Mesodermal cell (in vitro differentiated cells): ENCODE measurements at regions not wholly inside any gene's neighbourhood (a gene's known extent, or its start where the extent isn't known, plus 50 kb on each side); places are given as distances from the start of the nearest gene placed in this dataset.

Experiments used
- H3K27ac ChIP-seq: 2 replicates; pipeline ENCODE4 v1.7.0; 2013; ENCODE audit warnings: mild to moderate bottlenecking, low read depth, low read length, moderate library complexity; ENCODE audit not compliant: severe bottlenecking
- H3K36me3 ChIP-seq: 2 replicates; pipeline ENCODE4 v1.7.1; 2013; ENCODE audit warnings: mild to moderate bottlenecking, low read length, moderate library complexity; ENCODE audit not compliant: control insufficient read depth, insufficient read depth
- H3K4me1 ChIP-seq: one replicate; pipeline ENCODE4 v1.7.1; 2013; ENCODE audit warnings: mild to moderate bottlenecking, low read length; ENCODE audit not compliant: insufficient read depth, control insufficient read depth, poor library complexity, severe bottlenecking
- H3K4me3 ChIP-seq: 2 replicates; pipeline ENCODE4 v1.7.0; 2013; ENCODE audit warnings: low read length, control low read depth, mild to moderate bottlenecking; ENCODE audit not compliant: insufficient read depth, poor library complexity, severe bottlenecking; ENCODE audit errors: extremely low read depth
- H3K9me3 ChIP-seq: 2 replicates; pipeline ENCODE4 v1.7.1; 2013; ENCODE audit warnings: mild to moderate bottlenecking, low read length, moderate library complexity; ENCODE audit not compliant: control insufficient read depth
- WGBS, 2 experiments: methylation state at CpG; one replicate each; pipeline ENCODE4 v1.1.5; 2013; ENCODE audit warnings: missing lambda C conversion rate in 2 of 2; ENCODE audit not compliant: insufficient coverage in 2 of 2; 5-methylcytosine and 5-hydroxymethylcytosine counted together

DNA sequence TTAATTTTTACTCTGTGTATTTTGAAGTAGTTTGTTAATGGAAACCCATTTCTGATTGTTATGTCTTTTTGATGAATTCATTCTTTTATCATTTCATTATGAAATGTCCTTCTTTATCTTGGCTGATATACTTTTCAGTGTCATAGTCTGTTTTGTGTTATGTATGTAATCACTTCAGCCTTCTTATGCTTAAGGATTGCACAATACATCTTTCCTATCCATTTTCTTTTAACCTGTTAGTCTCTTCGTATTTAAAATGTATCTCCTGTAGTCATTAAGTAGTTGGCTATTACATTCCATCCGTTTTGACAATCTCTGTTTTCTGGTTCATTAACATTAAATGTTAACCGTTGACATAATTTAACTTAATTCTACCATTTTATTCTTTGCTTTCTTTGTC is 344.6 kb upstream of the CTNND2 start:
- Histone ChIP-seq H3K9me3 (no peaks in the 10 kb centered on the region), H3K4me1 (no peaks in the 10 kb centered on the region), H3K36me3 (no peaks in the 10 kb centered on the region), H3K27ac (no peak overlapping the region), H3K4me3 (no peak overlapping the region)
- WGBS, 2 experiments: 67% methylated on average over 1 of the region's 3 CpGs; no CpG with 5 or more reads in 1 of the 2 experiments

DNA sequence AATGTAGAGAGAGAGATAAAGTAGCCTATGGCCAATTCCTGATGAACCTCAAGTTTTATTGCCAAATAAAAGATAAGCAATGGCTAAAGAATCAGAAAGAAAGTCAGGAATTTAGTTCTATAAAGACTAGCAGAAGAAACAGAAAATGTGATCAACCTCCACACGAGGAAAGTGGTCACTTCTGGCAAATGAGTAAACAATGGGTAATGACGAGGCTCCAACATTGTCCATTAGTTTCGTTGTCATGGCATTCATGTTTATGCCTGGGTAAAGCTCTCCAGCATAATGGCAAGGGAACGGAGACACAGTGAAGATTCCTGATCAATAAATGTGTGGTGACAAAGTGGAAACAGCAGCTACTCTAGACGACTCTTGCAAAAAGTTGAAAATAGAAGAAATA is 341.8 kb upstream of the CTNND2 start:
- H3K4me3 ChIP-seq: no peak overlapping the region
- H3K9me3 ChIP-seq: no peaks in the 10 kb centered on the region
- H3K4me1 ChIP-seq: no peaks in the 10 kb centered on the region
- WGBS, 2 experiments: 88 to 94% methylated on average over 4 to 5 of the region's 5 CpGs
- H3K27ac ChIP-seq: no peak overlapping the region
- no peaks in the 10 kb centered on the region for H3K36me3 ChIP-seq

DNA sequence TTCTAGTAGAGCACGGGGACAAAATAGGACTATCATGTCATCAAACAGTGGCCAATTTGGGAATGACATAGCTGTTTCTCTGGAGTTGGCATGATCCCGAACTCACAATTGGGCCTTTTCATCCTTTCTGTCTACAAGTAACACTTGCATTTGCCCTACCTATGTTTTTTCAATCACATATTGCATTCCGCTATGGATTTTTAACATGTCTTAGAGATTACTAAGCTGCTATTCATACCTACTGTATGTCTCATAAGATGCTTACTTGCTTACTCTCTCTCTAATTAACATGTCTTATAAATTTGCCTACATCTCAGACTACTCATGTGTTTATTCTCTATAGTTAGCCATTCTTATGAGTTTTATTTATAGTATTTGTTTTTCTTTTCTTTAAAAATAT is 341.2 kb upstream of the CTNND2 start:
- 76 to 78% methylated on average over 2 to 3 of the region's 3 CpGs for WGBS, 2 experiments

DNA sequence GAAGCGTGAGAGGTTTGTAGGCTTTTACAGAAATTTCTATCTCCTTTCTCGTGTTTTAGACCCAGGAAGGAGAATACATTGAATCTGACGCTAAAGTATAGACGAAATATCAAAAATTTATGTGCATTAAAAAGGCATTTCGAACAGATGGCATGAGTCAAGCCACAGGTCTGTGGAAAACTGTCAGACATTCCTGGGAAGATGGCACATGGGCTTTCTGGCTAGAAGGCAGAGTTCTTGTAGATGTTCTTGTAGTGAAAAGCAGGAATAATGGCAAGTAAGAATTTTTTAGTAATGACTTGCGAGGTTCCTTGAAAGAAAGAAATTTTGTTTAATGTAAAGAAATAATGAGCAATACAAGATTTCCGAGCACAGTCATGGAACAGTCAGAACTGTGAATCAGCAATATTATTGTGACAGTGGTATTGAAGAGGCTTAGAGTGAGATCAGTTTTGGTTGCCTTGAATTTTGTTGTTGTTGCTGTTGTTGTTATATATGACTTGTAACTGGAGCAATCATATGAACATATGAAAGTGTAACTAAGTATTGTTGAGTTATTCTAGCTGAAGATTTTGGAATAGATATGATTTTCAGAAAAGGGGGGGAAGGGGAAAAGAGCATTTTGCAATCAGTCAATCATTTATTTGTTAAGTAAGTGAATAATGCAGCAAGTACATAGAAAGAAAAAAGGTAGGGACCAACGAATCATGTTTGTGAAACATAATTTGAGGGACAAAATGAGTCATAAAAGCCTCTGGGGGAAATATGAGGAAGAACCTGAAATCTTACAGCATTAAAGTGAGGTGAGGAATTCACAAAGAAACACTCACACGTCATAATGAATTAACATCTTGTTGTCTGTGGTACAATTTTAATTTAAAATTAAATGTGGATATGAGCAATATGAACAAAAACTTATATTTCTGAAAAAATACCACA is 339.0 kb upstream of the CTNND2 start:
- H3K4me1 ChIP-seq: no peaks in the 10 kb centered on the region
- H3K9me3 ChIP-seq: no peaks in the 10 kb centered on the region
- no peak overlapping the region for H3K4me3 ChIP-seq
- H3K27ac ChIP-seq: no peak overlapping the region
- no peaks in the 10 kb centered on the region for H3K36me3 ChIP-seq
- WGBS, 2 experiments: 90 to 92% methylated on average over 6 to 8 of the region's 9 CpGs

More for the DNA sequence above, 341.2 kb upstream of the CTNND2 start:
- H3K36me3 ChIP-seq: no peaks in the 10 kb centered on the region
- no peaks in the 10 kb centered on the region for H3K9me3 ChIP-seq
- H3K27ac ChIP-seq: no peak overlapping the region
- H3K4me1 ChIP-seq: no peaks in the 10 kb centered on the region
- no peak overlapping the region for H3K4me3 ChIP-seq

DNA sequence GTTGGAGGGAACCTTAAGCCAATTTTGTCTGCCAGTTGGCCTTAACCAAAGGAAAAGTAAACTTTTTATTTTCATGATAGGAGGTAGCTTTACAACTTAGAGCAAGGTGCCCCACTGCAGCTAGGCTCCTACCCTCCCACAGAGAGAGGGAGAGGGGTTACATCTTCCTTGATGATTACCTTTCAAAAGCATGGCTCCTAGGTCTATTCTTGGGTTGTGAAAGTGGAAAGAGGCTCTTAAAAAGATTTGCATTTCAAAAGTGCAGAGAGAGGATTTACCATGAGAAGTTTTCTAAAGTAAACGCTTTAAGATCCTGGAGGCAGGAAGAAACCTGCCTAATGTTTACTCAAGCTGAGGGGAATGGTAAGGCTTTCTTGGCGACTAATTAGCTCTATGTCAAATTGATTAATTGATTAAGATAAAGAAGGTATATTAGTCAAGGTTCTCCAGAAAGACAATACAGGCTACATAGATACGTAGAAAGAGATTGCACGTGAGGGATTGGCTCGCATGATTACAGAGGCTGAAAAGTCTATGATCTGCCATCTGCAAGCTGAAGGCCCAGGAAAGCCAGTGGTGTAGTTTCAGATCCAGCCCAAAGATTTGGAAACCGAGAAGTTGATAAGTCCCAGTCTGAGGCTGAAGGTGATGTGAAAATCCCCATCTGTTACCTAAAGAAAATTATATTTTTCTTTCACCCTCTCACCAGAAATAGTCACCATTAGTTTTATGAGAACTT is 333.8 kb upstream of the CTNND2 start:
- no peaks in the 10 kb centered on the region for H3K4me1 ChIP-seq
- WGBS, 2 experiments: 10 to 27% methylated on average over 4 of the region's 6 CpGs
- H3K4me3 ChIP-seq: no peak overlapping the region
- H3K27ac ChIP-seq: no peak overlapping the region
- H3K36me3 ChIP-seq: no peaks in the 10 kb centered on the region
- peaks cover 4% of the 10 kb centered on the region for H3K9me3 ChIP-seq

DNA sequence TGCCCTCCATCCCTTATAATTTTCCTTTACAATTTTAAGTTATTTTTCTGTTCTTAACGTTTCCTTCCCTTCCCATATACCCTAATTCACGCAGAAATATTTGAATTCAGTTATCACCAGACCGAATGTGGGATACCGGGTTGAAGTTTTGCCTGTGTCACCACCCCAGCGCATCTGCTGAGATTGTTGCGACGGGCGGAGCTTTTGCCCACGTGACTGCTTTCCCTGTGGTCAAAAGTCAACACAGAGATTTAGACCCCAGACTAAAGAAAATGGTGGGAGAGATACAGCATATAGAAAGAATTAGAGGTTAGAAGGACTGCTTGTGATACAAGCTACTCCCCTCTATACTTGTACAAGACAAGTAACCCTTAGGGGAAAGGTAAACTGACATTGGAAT is 326.4 kb upstream of the CTNND2 start:
- no peak overlapping the region for H3K4me3 ChIP-seq
- no peaks in the 10 kb centered on the region for H3K36me3 ChIP-seq
- WGBS, 2 experiments: 92 to 95% methylated on average over 7 to 8 of the region's 9 CpGs
- peaks cover 4% of the 10 kb centered on the region for H3K9me3 ChIP-seq
- no peak overlapping the region for H3K27ac ChIP-seq
- H3K4me1 ChIP-seq: no peaks in the 10 kb centered on the region

DNA sequence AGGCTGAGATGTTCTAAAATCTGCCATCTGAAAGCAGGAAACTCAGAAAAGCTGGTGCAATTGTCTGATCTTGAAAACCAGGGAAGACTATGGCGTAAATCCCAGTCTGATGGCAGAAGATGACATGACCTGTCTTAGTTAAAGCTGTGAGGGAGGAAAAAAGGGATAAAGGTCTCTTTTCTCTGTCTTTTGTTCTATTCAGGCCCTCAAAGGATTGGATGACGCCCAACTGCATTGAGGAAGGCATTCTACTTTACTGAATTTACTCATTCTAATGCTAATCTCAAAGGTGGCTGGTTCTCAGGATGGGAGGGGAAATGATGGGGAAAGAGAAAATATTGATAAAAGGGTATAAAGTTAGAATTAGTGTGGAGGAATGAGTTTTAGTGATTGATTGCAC is 312.8 kb upstream of the CTNND2 start:
- H3K4me3 ChIP-seq: no peak overlapping the region
- H3K36me3 ChIP-seq: no peaks in the 10 kb centered on the region
- no peaks in the 10 kb centered on the region for H3K4me1 ChIP-seq
- WGBS, 2 experiments: 100% methylated on average over 1 of the region's 2 CpGs; no CpG with 5 or more reads in 1 of the 2 experiments
- no peak overlapping the region for H3K27ac ChIP-seq
- peaks cover 3% of the 10 kb centered on the region for H3K9me3 ChIP-seq

DNA sequence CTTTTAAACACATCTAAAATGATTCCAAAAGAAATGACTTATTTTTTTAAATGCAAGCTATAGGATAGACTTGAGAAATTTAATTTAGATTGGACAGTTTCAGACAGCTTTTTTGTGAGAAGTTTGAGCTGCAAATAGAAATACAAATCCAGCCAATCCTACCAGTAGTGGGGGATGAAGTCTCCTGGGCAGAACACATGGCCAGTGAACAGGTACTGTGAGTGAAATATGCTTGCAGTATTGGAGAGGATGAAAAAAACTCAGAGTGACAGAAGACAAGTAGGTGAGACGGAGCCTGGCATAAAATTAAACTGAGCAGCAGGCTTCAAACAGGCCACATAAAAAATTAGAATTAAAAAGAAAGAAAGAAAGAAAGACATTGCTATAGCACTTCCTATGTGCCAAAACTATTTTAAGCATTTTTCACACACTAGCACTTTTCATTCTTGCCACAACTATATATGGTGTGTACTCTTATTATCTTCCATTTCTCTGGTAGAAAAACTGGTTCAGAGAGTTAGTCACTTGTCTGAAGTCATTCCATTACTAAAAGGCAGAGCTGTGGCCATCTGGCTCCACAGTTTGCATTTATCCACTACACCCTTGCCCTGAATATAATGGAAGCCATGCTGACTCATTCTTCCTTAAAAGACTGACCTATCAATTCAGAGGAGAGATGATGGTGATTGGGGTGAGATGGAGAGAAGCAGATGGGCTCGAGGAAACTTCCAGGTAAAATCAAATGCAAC is 310.2 kb upstream of the CTNND2 start:
- H3K4me1 ChIP-seq: no peaks in the 10 kb centered on the region
- H3K27ac ChIP-seq: no peak overlapping the region
- no CpG with 5 or more reads among the region's 2 CpGs for WGBS, 2 experiments
- H3K4me3 ChIP-seq: no peak overlapping the region
- no peaks in the 10 kb centered on the region for H3K36me3 ChIP-seq
- peaks cover 3% of the 10 kb centered on the region for H3K9me3 ChIP-seq

DNA sequence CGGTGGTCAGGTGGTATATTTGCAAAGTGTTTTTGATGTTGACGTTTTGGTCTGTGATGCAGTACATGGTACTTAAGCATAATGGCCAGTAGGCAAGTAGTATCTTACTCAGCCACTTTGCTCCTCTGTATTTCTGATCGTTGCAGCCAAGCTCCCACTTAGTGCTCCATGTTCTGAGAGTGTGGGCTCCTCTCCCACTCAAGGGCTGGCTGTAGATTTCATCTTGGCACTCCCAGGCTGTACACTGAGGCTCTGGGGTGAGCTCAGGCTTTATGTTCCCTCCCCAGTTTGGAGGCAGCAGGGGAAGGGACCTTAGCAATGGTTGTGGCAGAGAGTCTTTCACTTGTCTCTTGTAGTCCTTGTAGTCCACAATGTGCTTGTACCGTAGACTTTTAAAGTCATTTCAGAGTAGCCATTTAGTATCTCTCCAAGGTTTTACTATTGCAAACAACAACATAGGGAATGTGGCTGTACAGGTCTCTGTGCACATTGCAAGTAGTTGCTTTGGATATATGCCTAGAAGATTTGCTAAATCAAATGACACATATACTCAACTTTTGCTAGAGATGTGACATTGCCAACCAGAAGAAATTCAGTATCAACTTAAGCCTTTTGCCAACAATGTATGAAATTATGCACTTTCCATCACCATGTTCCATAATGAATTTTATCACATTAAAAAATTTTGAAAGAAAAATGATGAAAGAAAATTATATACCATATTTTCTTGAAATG is 304.3 kb upstream of the CTNND2 start:
- no peak overlapping the region for H3K4me3 ChIP-seq
- H3K36me3 ChIP-seq: no peaks in the 10 kb centered on the region
- H3K9me3 ChIP-seq: no peaks in the 10 kb centered on the region
- 93 to 95% methylated on average over 3 of the region's 4 CpGs for whole genome bisulfite sequencing, 2 experiments
- no peak overlapping the region for H3K27ac ChIP-seq
- H3K4me1 ChIP-seq: no peaks in the 10 kb centered on the region

DNA sequence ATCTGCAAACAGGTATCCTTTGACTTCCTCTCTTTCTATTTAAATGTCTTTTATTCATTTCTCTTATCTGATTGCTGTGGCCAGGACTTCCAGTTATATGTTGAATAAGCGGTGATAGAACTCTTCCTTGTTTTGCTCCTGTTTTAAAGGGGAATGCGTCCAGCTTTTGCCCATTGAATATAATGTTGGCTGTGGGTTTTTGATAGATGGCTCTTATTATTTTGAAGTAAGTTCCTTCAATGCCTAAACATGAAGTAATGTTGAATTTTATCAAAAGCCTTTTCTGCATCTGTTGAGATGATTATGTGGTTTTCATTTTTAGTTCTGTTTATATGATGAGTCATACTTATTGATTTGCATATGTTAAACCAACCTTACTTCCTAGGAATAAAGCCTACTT is 300.5 kb upstream of the CTNND2 start:
- 80% methylated on average over 2 of the region's 2 CpGs; no CpG with 5 or more reads in 1 of the 2 experiments for WGBS, 2 experiments
- Histone ChIP-seq H3K4me3 (no peak overlapping the region), H3K4me1 (no peaks in the 10 kb centered on the region), H3K9me3 (no peaks in the 10 kb centered on the region), H3K36me3 (no peaks in the 10 kb centered on the region), H3K27ac (no peak overlapping the region)
